HuH-7.5 (cell line): ENCODE measurements at regions not wholly inside any gene's neighbourhood (a gene's known extent, or its start where the extent isn't known, plus 50 kb on each side); places are given as distances from the start of the nearest gene placed in this dataset.
"Not testable (repeated sequence)": the region's sequence is repeated elsewhere in the genome, so short reads cannot be mapped to it uniquely, and the experiment has no call there.

ENCODE experiments used
- DNase-seq: peaks from one replicate; pipeline ENCODE4 v3.0.0; 2011; ENCODE audit warnings: low spot score

DNA sequence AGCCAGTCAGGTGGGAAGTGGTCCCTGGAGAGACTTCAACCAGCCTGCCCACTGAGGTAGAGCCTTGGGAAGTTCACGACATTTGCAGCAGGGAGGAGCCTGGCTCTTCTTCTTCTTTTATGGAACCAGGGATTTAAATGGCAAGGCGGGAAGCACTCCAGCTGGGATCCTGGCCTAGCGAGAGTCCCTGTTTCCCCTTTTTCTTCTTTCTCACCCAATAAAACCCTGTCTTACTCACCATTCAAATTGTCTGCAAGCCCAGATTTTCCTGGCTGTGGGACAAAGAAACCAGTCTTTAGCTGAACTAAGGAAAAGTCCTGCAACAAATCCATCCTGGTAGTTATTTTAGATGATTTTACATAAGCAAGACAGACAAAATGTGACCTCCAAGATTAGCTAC, 503.7 kb downstream of the CDH10 start:
- no peak for DNase-seq

DNA sequence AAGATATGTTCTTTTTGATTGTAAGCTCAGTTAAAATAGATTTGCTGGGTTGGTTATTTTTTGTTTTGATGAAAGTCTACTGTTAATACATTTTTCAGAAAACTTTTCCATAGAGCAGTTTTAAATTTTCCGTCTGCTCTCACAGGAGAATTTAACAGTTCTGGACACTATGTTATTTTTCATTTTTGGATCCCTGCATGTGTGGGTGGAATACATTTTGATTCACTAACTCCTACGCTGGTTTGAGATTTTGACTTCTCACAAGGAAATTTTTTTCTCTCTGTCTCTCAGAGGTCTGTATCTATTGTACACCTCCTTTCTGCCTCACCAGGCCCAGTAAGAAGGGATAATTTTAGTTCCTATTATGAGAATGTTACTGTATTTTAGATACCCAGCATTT, 502.4 kb downstream of the CDH10 start:
- no peak for DNase-seq

DNA sequence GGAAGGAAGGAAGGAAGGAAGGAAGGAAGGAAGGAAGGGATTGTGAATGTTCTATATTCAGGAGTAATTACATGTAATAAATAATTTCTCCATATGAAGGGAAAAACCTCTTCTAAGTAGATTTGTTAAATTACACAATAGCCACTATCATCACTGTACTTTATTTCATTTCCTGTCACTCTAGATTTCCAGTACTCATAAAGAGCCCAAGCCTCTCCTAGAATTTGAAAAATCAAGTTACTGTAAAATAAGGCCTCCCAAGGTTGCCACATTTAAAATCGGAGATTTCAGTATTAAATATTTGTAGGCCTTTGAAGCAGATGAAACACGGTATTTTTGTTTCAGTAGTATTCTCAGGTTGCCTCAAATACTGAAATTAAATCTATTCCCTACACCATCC, 499.0 kb downstream of the CDH10 start:
- no peak for DNase-seq

- no peak for DNase-seq
Measured at GRCh38 chr5:24161559-24161958, 483.2 kb downstream of the CDH10 start.

GRCh38 chr5:24162343-24162742, 482.4 kb downstream of the CDH10 start:
- DNase-seq, result no peak

- no peak for DNase-seq
Measured at GRCh38 chr5:24163091-24163490, 481.7 kb downstream of the CDH10 start.

DNA sequence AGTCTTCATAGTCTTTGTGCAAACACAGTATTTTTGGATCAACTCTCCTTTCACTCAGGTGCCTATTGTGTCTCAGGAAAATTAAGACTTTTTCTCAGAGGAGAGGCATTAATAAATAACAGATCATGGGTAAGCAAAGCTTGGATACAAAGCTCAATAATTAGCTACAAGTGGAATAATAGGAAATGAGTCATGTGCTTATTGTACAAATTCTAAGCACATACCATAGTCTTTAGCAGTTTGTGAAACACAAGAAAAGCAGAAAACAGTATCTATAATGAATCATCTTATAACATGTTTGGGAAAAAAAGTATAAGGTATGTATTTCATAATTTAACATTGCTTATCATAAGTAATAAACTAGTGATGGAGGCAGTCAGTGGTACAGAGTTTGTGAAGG, 477.0 kb downstream of the CDH10 start:
- no peak for DNase-seq

DNA sequence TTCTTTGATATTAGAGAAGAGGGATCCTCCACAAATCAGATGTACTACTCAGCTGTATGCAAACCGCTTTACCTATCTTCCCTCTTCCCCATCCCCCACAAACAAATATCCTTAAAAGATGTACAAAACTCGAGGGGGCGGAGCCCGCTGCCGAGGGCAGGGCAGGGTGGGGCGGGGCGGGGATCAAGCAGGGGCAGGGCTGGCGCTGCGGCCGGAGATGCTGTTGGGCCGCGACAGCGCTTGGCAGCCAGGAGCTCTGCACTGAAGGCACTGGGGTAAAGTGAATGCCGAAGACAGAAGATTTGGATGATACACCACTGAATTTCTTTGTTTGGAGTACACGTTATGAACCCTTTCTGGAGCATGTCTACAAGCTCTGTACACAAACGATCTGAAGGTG, 474.8 kb downstream of the CDH10 start:
- DNase-seq, result no peak

DNA sequence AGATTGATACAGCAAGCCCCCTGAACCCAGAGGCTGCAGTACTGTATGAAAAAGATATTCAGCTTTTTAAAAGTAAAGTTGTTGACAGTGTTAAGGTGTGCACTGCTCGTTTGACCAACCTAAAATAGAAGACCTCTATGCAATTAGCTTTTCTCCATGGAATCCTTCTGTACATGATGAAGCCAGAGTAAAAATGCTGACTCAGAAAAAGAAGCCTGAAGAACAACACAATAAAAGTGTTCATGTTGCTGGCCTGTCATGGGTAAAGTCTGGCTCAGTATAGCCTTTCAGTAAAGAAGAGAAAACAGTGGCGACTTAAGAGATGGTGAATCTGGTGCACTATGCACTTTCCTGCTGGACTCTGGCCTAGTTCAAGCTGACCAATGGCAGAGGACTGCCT, 473.8 kb downstream of the CDH10 start:
- not testable (repeated sequence) for DNase-seq

- DNase-seq, result no peak
Measured at GRCh38 chr5:24177821-24178220, 467.0 kb downstream of the CDH10 start.

DNA sequence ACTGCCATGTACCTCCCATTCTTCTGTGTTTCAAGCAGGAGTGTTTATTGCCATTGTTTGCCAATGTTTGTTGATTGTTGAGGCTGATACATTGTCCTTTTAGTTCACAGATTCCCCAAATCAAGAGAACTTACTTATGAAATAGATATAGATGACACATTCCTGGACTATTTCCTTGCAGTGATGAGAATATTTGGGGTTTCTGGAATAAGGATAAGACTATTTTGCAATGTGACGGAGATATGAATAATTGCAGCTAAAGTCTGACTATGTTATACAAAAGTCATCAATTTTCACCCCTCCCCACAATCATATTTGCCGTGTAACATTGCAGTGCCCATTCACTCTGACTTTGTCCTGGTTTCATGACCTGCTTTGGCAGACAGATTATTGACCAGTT, 460.8 kb downstream of the CDH10 start:
- DNase-seq, result no peak

DNA sequence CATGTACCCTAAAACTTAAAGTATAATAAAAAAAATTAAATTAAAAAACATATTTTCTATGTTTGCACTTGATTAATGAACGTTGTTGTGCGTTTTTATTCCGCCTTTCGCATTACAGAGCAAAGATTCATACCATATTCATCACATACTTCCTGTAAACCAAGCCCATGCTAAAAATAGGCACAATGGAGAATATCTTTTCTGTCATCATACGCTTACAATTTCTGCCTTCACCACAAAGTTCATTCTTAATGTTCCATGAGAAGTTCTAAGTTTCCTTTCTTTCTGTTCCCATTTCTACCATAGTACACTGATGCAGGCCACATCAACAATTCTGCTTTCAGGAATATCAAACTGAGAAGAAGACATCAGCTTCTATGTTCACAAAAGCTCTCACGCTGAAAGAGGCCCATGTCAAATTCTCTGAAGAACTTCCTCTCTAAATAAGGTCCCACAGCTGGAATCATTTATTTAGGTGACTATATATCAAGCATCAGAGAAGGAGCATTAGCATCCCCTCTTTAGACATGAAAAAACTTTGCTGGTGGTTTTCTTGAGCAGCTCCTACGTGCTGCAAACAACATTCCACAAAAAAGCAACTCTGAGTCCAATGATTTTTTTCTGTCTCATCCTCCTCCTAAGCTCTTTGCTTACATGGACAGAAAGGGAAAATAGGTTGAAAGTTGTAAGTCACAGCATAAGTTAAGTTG, 456.4 kb downstream of the CDH10 start:
- DNase-seq, result no peak

DNA sequence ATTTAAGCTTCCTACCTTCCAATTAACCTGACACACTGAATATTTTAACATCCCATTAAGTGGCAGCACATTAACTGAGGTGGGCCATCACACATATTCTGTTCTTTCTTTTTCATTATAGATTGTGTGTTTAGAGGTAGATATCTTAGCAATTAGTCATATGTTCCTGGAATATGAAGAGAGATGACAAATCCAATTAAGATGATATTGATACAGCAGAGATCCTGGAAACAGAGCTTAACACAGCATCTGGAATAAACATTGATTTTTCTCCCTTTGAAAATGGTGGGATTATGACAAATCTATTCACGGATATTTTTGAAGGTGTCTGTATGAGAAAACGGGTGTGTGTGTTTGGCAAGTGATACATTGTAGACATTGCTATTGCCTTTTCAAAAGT, 448.0 kb downstream of the CDH10 start:
- DNase-seq, result no peak

GRCh38 chr5:24208686-24209106, 436.1 kb downstream of the CDH10 start:
- no peak for DNase-seq

DNA sequence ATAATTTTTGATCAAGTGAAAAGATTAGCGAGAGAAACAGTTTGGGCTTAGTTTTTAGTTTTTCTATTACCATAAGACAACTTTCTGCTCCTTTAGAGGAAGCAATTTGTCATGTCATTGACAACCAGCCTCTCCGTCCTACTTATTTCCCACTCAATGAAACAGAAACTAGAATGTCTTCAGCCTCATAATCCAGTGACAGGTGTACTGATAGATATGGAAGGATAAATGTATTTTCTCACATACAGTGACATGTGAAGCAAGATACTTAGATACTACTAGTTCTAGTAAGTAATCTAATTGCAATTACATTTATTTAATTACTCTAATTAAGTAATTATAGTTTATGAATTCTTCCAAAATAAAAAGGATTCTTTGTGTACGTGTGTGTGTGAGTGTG, 429.7 kb downstream of the CDH10 start:
- DNase-seq, result no peak

DNA sequence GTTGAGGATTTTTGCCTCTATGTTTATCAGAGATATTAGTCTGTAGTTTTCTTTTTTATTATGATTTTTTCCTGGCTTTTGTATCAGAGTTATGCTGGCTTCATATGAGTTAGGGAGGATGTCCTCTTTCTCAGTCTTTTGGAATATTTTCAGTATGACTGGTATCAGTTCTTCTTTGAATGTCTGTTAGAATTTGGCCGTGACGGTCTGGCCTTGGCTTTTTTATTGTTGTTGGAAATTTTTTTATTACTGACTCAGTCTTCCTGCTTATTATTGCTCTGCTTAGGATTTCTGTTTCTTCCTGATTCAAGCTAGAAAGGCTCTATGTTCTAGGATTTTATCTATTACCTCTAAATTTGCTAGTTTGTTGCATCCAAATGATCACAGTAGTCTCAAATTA, 421.9 kb downstream of the CDH10 start:
- no peak for DNase-seq

DNA sequence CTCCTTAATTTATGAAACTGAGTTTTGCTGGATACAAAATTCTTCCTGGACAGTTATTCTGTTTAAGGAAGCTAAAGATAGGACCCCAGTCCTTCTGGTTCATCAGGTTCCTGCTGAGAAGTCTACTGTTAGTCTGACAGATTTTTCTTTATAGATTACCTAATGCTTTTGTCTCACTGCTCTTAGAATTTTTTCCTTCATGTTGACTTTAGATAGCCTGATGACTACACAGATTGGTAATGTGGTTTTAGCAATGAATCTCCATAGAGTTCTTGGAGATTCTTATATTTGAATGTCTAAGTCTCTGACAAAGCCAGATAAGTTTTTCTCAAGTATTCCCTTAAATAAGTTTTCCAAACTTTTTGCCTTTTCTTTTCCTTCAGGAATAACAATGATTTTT, 419.7 kb downstream of the CDH10 start:
- DNase-seq, result no peak

- DNase-seq, result no peak
Measured at GRCh38 chr5:24226479-24226878, 418.3 kb downstream of the CDH10 start.

DNA sequence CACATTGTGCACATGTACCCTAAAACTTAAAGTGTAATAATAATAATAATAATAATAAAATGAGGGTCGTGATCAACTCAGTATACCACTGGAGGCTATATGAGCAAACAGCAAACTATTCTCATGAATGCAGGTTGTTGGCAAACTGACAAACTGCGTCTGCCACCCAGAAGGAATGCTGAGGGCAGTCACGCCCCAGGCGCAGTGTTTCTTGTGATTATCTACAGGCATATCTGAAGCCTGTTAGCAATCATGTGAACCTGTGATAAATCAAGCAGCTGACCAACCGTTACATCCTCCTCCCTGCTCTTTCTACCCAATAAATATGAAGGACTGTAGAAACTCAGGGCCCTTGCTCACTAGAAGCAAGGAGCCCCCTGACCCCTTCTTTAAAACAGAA, 416.9 kb downstream of the CDH10 start:
- DNase-seq, result not testable (repeated sequence)

DNA sequence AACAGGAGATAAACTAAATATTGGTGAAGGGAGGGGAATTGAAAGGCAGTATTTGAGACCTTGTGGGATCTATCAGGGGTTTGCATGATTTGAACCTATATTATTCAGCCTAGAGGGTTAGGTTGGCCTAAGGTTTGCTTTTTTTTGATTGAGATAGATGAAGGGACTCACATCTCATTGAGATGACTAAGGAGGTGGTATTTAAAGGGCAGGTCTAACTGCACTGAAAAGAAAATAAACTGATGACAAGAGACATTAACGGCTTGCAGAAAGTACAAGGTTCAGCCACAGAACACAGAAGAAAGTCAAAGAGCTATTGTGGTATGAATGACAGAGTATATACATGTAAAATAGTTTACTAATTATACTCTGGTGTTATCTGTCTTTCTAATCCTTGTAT, 412.7 kb downstream of the CDH10 start:
- peak; percentile 1 for DNase-seq

GRCh38 chr5:24232929-24233498, 411.8 kb downstream of the CDH10 start:
- DNase-seq, result no peak

DNA sequence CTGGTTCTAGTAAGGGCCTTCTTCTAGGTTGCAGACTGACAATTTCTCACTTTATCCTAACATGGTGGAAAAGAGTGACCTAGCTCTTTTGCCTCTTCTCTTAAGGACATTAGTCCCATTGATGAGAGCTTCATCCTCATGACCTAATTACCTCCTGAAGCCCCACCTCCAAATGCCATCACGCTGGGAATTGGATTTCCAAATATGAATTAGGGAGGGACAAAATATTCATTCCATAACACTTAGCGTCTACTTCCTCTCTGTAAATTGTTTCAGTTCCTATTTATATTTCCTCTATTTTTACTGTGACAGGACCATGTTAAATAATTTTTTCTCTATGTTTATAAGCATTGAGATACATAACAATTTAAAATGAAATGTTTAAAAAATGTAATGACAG, 408.8 kb downstream of the CDH10 start:
- no peak for DNase-seq

- DNase-seq, result no peak
Measured at GRCh38 chr5:24245821-24246220, 399.0 kb downstream of the CDH10 start.

GRCh38 chr5:24264547-24264946, 380.2 kb downstream of the CDH10 start:
- DNase-seq, result no peak
